ENCODE measurements at regions not wholly inside any gene's neighbourhood (a gene's known extent, or its start where the extent isn't known, plus 50 kb on each side); places are given as distances from the start of the nearest gene placed in this dataset.

DNA sequence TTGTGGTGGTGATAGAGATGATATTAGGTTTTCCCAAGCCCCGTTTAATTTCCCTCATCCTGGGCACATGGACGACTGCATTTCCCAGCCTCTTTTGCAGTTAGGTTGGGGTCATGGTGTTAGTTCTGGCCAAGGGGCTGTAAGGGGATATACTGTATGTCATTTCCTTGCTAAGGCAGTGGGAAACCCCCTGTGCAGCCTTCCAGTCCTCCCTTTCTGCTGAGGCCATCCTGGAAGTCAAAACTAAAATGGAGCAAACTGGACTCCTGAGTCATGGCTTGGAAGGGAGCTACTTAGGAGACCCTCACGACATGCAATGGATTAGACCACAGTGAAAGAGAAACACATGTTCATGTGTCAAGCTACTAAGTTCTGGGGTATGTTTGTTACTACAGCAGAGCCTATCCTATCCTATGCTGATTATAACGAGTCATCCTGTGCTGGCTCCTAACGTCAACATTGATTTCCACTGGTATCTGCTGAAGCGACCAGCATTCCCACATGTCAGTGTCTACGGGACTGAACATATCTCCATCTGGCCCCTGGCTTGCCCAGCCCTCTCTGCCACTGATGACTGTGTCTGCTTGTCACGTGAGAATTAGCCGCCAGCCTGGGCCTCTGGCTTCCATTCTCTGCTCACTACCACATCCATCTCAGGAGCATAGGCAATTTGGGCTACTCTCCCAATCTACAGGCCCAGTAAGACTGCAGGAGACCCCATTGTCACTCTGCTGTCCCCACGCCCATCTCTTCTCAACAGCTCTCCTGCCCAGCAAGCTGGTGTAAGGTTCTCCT lies 85.6 kb upstream of the MEF2A start:
- Histone ChIP-seq H3K36me3 (ENCODE audit: insufficient read depth, low read length) (no peaks in the 10 kb centered on the region), H3K79me2 (ENCODE audit: insufficient read depth, low read length) (no peaks in the 10 kb centered on the region), H3K4me1 (ENCODE audit: insufficient read depth, low read length, poor library complexity, severe bottlenecking) (peaks cover 28% of the 10 kb centered on the region), H3K4me2 (ENCODE audit: low read depth, low read length, poor library complexity, severe bottlenecking) (no peak overlapping the region), H3F3A (ENCODE audit: low read depth) (no peaks in the 10 kb centered on the region), H3K4me3 (ENCODE audit: low read length, poor library complexity, severe bottlenecking) (no peak overlapping the region), H2AFZ (ENCODE audit: low read length) (no peak overlapping the region), H4K20me1 (ENCODE audit: insufficient read depth, low read length, poor library complexity, severe bottlenecking) (no peaks in the 10 kb centered on the region), H3K9ac (ENCODE audit: low read depth, low read length, poor library complexity, severe bottlenecking) (no peak overlapping the region), H3K9me2 (replicated peaks; ENCODE audit: low read depth, low read length) (no peaks in the 10 kb centered on the region), H3K27me3 (ENCODE audit: insufficient read depth, low read length, poor library complexity, severe bottlenecking) (no peaks in the 10 kb centered on the region), H3K9me3 (ENCODE audit: insufficient read depth, low read depth, low read length) (no peaks in the 10 kb centered on the region)
- TF ChIP-seq EZH2phosphoT487 (IDR thresholded peaks at IDR 0.05; ENCODE audit: borderline replicate concordance) = no peak
- TF ChIP-seq, protein P1, sequence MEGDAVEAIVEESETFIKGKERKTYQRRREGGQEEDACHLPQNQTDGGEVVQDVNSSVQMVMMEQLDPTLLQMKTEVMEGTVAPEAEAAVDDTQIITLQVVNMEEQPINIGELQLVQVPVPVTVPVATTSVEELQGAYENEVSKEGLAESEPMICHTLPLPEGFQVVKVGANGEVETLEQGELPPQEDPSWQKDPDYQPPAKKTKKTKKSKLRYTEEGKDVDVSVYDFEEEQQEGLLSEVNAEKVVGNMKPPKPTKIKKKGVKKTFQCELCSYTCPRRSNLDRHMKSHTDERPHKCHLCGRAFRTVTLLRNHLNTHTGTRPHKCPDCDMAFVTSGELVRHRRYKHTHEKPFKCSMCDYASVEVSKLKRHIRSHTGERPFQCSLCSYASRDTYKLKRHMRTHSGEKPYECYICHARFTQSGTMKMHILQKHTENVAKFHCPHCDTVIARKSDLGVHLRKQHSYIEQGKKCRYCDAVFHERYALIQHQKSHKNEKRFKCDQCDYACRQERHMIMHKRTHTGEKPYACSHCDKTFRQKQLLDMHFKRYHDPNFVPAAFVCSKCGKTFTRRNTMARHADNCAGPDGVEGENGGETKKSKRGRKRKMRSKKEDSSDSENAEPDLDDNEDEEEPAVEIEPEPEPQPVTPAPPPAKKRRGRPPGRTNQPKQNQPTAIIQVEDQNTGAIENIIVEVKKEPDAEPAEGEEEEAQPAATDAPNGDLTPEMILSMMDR (conservative IDR thresholded peaks at IDR 0.05; ENCODE audit: low read length) = no peak

DNA sequence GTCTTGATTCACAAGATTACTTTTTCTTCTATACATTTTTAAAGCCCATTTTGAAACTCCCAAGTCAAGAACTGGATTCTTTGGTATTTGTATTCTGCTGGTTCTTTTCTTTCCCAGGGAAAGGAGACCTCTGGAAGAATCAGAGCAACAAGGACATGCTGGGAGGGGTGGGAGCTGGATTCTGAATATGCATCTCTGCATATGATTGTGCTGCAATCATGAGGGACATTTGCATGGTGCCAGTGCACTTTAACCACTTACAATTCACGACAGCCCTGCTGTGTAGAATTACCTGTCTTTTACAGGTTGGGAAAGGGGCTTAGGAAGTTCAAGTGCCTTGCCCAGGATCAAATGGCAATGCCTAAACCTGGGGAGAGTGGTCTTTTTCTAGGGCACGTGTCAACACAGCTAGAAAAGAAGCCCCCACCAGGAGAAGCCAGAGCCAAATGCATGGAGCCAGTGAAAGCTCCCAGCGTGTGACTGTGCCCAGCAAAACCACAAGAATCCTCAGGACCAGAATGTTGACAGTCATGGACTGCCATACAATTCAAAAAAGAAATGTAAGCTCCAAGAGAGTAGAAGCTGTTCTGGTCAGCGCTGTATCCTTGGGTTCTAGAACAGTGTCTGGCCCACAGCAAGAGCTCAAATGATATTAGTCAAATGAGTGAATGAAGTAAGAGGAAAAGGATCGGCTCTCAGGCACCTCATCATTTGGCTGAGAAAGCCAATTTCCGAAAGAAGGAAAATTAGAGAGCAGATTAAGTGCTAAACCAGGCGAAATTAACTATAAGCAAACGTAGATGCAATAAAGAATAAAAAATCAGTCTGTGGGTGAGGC lies 84.5 kb upstream of the MEF2A start:
- H3K9me3 ChIP-seq (ENCODE audit: insufficient read depth, low read depth, low read length) = no peaks in the 10 kb centered on the region
- H3K4me1 ChIP-seq (ENCODE audit: insufficient read depth, low read length, poor library complexity, severe bottlenecking) = peaks cover 30% of the 10 kb centered on the region

DNA sequence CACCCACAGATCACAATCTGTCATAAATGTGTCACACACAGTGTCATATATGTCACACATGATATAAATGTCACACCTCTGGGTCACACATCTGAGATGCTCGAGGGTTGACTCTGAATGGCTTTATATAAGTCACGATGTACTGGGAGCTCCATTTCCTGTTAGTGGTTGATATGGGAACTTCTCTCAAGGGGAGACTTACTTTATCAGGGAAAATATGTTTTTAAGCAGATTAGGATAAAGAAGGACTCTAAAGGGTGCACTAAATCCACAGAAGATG lies 83.9 kb upstream of the MEF2A start:
- no peak overlapping the region for H2AFZ ChIP-seq (ENCODE audit: low read length)
- no peaks in the 10 kb centered on the region for H4K20me1 ChIP-seq (ENCODE audit: insufficient read depth, low read length, poor library complexity, severe bottlenecking)
- H3K9ac ChIP-seq (ENCODE audit: low read depth, low read length, poor library complexity, severe bottlenecking) = no peak overlapping the region
- H3K4me2 ChIP-seq (ENCODE audit: low read depth, low read length, poor library complexity, severe bottlenecking) = no peak overlapping the region
- no peak overlapping the region for H3K4me3 ChIP-seq (ENCODE audit: low read length, poor library complexity, severe bottlenecking)
- no peak for TF ChIP-seq EZH2phosphoT487 (IDR thresholded peaks at IDR 0.05; ENCODE audit: borderline replicate concordance)
- TF ChIP-seq, protein P1 (conservative IDR thresholded peaks at IDR 0.05; ENCODE audit: low read length) = no peak
- H3K27me3 ChIP-seq (ENCODE audit: insufficient read depth, low read length, poor library complexity, severe bottlenecking) = no peaks in the 10 kb centered on the region
- peaks cover 24% of the 10 kb centered on the region for H3K4me1 ChIP-seq (ENCODE audit: insufficient read depth, low read length, poor library complexity, severe bottlenecking)
- H3K9me3 ChIP-seq (ENCODE audit: insufficient read depth, low read depth, low read length) = no peaks in the 10 kb centered on the region
- H3F3A ChIP-seq (ENCODE audit: low read depth) = no peaks in the 10 kb centered on the region
- H3K79me2 ChIP-seq (ENCODE audit: insufficient read depth, low read length) = no peaks in the 10 kb centered on the region
- H3K9me2 ChIP-seq (replicated peaks; ENCODE audit: low read depth, low read length) = no peaks in the 10 kb centered on the region
- H3K36me3 ChIP-seq (ENCODE audit: insufficient read depth, low read length) = no peaks in the 10 kb centered on the region

More for the DNA sequence above, 84.5 kb upstream of the MEF2A start:
- Histone ChIP-seq H3K36me3 (ENCODE audit: insufficient read depth, low read length) (no peaks in the 10 kb centered on the region), H3K4me2 (ENCODE audit: low read depth, low read length, poor library complexity, severe bottlenecking) (no peak overlapping the region), H3K79me2 (ENCODE audit: insufficient read depth, low read length) (no peaks in the 10 kb centered on the region), H3K27me3 (ENCODE audit: insufficient read depth, low read length, poor library complexity, severe bottlenecking) (no peaks in the 10 kb centered on the region), H3F3A (ENCODE audit: low read depth) (no peaks in the 10 kb centered on the region), H3K9me2 (replicated peaks; ENCODE audit: low read depth, low read length) (no peaks in the 10 kb centered on the region), H3K4me3 (ENCODE audit: low read length, poor library complexity, severe bottlenecking) (no peak overlapping the region), H4K20me1 (ENCODE audit: insufficient read depth, low read length, poor library complexity, severe bottlenecking) (no peaks in the 10 kb centered on the region), H2AFZ (ENCODE audit: low read length) (no peak overlapping the region), H3K9ac (ENCODE audit: low read depth, low read length, poor library complexity, severe bottlenecking) (no peak overlapping the region)
- no peak for TF ChIP-seq EZH2phosphoT487 (IDR thresholded peaks at IDR 0.05; ENCODE audit: borderline replicate concordance)
- TF ChIP-seq, protein P1 (conservative IDR thresholded peaks at IDR 0.05; ENCODE audit: low read length) = no peak
